NCI-H69 (cell line): ENCODE measurements at regions not wholly inside any gene's neighbourhood (a gene's known extent, or its start where the extent isn't known, plus 50 kb on each side); places are given as distances from the start of the nearest gene placed in this dataset.
A peak's percentile ranks its signal among the peaks of the same experiment; 100 is the strongest.

Experiments used
- DNase-seq: peaks from one replicate; lab custom pipeline; 2025; lab: John Stamatoyannopoulos, UW

DNA sequence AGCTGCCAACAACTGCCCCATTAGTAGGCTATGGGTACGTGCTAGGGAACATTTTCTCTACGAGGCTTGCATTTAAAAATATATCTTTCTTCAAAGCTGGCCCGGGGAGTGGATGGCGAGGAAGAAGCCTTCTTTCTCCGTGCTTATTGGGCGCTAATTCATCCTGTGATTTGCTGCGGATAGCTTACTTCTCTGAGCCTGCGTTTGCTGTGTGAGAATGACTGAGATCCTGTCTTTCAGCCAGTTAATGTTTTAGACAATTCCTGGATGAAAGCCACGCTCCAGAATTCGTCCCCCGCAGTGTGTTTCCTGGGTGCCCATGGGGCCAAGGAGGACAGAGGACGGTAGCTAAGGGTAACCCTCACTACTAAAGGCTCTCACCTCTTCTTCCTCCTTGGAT is 57.8 kb upstream of the TARBP1 start:
- DNase-seq, result no peak

DNA sequence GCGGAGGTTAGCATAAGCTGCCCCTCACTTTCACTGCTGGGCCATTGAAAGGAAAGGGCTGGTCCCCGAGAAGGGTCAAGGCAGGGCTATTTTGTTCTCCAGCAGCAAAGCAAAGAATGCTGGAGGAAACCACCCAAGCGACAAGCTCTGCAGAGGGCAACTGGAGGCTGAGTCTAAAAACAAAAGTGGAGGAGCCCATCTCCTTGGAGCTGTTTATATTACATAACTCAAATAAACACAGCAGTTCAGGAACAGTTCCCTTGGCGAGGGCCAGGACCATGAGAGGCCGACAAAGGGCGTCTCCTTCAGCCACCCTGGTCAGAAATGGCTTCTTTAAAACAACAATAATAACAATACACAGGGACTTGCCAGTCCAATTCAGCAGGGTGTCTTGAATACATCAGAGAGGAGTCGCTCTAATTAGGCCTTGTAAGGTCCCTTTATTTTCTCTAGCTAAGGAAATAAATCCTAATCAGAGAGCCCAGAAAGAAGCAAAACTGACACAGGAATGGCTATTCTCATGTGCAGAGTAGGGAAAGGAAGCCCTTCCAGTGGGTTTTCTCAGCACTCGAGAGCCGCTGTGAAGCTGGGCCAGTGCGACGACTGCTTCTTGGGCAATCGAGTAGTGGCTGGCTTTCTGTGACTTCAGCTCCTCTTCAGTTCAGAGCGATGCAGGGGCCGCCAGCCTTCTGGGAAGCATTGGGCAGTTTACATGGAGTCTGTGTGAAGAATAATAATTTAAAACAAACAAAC is 57.0 kb upstream of the TARBP1 start:
- peak; percentile 42 for DNase-seq

DNA sequence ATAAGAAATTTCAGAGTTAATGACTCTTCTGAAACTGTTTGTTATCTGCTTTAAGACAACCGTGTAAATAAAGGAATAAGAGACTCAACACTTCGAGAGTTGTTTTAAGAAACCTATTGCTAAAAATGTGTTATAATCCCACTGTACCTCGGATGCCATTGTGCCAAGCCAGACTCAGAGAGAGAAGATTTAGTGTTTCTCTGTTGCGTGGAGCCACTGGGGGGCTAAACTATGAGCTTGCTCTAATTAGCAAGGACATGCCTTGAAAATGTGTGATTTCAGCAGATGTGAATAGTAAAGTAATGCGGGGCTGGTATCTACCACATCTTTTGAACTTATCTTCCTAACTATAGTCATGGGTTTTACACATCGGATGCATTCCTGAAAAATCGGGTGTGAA is 56.2 kb upstream of the TARBP1 start:
- DNase-seq, result no peak

DNA sequence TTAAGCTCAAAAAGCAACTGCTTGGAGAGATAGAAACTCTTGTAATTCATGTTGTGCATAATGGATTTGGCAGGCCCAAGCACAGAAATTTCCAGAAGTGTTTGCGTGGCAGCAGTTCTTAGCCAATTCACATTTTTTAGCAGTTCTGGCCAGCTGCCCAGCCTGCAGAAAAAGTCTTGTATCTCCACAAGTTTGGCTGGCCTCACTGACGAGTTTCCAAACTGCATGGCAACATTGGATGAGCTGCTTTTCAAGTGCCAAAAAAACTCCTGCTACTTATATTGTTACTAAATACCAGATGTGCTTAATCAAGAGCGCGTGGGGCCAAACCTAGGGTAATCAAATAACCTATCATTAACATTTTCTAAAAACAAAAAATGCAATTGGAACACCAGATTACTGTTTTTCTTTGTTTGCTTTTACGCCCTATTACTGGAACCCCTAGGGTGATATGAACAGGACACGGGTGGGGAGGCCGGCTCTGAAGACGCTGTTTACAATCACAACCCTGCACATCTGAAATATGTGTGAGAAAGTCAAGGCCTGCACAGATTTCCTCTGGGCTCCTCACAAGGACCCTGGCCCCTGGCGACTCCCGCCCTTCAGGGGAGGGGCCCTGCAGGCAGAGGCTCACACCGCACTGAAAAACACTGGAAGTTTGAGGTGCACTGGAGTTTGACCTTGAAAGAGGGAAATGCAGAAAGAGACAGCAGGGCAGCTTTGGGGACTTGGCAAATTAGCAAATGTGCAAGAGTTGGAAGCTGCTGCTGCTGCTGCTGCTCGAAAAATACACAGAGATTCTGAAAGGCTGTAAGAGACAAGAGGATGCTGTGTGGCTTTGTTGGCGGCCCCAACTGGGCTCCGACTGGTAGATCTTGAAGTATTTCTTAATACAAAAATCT is 55.2 kb upstream of the TARBP1 start:
- peak; percentile 99 for DNase-seq

DNA sequence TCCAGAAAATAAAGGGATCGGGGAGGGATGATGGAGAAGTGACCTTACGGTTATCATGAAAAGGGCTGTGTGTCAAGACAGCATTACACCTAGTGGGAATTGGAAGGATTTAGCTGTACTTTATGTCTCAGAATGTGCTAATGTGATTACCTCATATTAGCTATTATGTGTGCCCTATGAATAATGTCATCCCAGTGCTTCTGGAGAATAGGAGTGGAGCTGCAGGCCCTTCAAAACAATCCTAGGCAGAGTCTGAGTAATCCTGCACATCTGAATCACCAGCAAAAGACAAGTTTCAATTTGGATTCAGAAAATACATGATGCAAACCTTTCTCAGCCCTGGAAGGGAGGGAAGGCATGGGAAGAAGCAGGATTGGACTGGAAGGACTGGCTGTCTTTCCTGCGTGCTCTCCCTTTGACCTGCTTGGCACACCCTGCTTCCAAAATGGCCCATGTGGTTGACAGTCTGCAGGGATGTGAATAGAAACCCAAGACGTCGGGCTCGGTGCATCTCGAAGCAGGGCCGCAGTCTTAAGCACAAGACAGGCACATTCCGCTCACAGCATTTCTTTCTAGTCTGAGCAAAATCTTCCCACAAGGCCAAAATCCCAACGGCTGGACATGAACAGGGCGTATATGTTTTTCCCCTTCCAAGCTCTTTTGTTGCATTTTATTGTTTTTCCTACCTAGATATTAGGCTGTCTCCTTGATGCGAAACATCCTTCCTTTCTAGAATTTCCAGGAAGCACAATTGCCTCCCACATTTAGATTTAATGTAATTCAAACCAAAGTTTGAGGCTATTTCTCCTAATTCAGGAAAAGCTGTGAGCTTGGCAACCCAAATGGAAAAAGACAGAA is 54.3 kb upstream of the TARBP1 start:
- DNase-seq, result peak; percentile 39

DNA sequence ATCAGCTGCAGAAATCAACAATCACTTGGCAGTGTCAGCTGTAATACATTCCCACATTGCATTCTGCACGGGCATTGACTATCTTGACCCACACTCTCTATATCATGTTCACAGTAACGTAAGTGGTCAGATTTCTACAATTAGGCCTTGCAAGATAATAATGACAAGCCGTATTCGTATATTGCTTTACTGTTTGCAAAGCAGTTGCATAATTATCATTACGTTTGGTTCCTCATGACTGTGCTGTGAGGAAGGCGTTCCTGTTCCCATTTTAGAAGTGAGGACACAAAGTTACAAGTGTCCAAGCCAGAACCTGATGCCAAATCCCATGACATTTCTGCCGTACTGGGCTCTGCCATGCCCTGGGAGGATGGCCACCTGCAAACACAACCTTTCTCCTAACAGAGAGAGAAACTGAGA is 53.5 kb upstream of the TARBP1 start:
- peak; percentile 30 for DNase-seq

DNA sequence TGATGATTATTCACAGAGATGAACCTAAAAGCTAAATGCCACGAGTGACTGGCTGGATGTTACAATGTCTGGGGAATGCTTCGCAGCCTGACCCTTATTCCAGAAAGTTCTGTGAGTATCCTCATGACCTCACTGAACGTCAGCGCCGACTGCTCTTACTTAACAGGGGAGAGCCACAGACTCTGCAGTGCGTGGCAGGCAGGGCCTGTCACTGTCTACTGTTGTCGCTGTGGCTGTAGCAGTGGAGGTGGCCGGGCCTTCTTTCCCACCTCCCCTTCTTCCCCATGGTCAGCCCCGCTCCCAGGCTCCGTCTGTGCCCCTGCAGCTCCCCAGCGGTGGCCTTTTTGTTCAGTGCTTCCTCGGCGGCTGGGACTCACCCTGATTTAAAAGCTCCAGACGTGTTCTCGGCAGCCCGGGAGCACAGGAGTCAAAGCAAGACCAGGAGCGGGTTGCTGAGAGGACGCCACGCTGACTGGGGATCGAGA is 52.2 kb upstream of the TARBP1 start:
- no peak for DNase-seq

DNA sequence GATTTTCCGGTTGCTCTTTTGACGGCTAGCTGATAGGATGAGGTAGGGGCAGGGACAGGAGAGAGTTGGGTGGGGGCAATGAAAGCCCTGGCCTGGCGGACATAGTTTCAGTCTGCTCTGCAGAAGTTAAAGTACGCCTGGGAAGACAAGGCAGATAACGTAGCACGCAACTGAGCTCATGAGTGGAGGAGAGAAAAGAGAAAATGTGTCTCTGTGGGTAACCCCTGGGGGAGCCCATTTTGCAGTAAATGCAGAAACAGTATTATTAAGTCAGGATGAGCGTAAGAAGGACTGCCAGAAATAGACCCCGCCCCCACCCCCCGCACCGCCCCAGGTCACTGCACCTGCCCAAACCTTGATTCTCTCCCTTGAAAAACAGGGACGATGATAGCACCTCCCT is 51.7 kb upstream of the TARBP1 start:
- DNase-seq, result no peak

DNA sequence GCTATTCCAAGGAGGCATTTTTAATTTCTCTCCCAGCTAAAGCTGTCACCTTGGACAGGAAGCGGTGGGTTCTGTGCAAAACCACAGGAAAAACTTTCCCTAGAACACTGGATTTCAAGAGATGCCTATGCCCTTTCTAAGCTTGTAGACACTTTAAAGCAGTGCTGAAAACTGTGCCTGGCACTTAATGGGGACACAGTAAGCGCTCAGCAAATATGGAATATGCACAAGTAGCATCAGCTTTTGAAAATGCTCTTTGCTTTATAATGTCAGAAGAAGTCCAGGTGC is 50.9 kb upstream of the TARBP1 start:
- no peak for DNase-seq

DNA sequence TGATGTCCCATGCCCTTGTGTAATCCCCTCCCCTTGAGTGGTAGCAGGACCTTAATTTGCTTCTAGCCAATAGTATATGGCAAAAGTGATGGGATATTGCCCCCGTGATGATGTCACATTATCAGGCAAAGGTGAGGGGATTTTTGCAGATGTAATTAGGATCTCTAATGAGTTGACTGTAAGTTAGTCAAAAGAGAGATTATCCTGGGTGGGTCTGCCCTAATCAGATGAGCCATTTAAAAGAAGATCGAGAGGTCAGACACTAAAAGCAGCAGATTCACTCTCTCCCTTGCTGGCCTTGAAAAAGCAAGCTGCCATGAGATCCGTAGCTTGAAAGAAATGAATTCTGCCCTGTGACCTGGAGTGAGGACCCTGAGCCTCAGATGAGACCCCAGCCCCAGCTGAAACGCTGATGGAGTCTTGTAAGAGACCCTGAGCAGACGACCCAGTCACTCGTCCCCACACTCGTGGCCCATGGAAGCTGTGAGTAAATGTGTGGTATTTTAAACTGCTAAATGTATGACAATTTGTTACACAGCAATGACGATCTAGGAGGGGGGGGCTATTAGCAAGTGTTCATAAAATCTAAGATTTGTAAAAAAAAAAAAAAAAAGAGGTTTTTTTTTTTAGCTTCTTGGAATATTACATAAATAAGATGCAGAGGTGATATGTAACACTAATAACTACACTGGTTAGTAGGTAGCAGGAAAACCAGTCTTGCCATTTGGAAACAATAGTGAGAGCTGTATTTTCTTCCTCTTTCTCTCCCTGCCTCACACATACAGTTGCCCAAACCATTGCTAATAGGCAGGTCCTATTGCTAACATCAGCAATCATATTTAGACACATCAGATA is 50.3 kb upstream of the TARBP1 start:
- no peak for DNase-seq
